ENCODE measurements at regions not wholly inside any gene's neighbourhood (a gene's known extent, or its start where the extent isn't known, plus 50 kb on each side); places are given as distances from the start of the nearest gene placed in this dataset.

- TF ChIP-seq POLR2AphosphoS5 (IDR thresholded peaks at IDR 0.05; ENCODE audit: low read depth, low read length) = no peak
- TF ChIP-seq CTCF (IDR thresholded peaks at IDR 0.05) = no peak
These were observed 56.3 kb upstream of the AFF3 start for GRCh38 chr2:100198461-100199230.

Measured in Panc1 (cell line).